Fibroblast of pulmonary artery (primary cell): ENCODE measurements at regions not wholly inside any gene's neighbourhood (a gene's known extent, or its start where the extent isn't known, plus 50 kb on each side); places are given as distances from the start of the nearest gene placed in this dataset.
A peak's percentile ranks its signal among the peaks of the same experiment; 100 is the strongest.

Source experiments
- DNase-seq: peaks from one replicate; pipeline ENCODE4 v3.0.0-alpha.2; 2010; ENCODE audit warnings: low read depth
- H3K4me3 ChIP-seq: replicated peaks from 2 replicates; pipeline ENCODE4 v1.5.1; 2011; ENCODE audit warnings: low read depth, mild to moderate bottlenecking, control low read depth, low read length, moderate library complexity
- CTCF ChIP-seq: IDR thresholded peaks from 2 replicates; pipeline ENCODE4 v1.5.1; 2011; ENCODE audit warnings: mild to moderate bottlenecking, control low read depth, low read length, inconsistent platforms; ENCODE audit errors: missing control alignments

- no peak for TF ChIP-seq CTCF
- no peak for DNase-seq
Observed at GRCh38 chr12:78666584-78666983, 198.0 kb upstream of the SYT1 start.

GRCh38 chr12:78671295-78671694 lies 193.3 kb upstream of the SYT1 start:
- H3K4me3 ChIP-seq = no peak overlapping the region
- peak; percentile 88 for DNase-seq
- no peak for TF ChIP-seq CTCF

More at GRCh38 chr12:78666584-78666983, 198.0 kb upstream of the SYT1 start:
- no peak overlapping the region for H3K4me3 ChIP-seq

GRCh38 chr12:78672033-78672432 lies 192.5 kb upstream of the SYT1 start:
- DNase-seq = no peak
- H3K4me3 ChIP-seq = no peak overlapping the region
- TF ChIP-seq CTCF = no peak

GRCh38 chr12:78674311-78675090 lies 190.1 kb upstream of the SYT1 start:
- no peak overlapping the region for H3K4me3 ChIP-seq
- TF ChIP-seq CTCF = no peak
- peak; percentile 26 for DNase-seq

- DNase-seq = no peak
- H3K4me3 ChIP-seq = no peak overlapping the region
- no peak for TF ChIP-seq CTCF
Observed at GRCh38 chr12:78680596-78680995, 184.0 kb upstream of the SYT1 start.

GRCh38 chr12:78683031-78683430 lies 181.5 kb upstream of the SYT1 start:
- no peak for TF ChIP-seq CTCF
- DNase-seq = peak; percentile 26
- H3K4me3 ChIP-seq = no peak overlapping the region

- no peak overlapping the region for H3K4me3 ChIP-seq
Observed at GRCh38 chr12:78683626-78684025, 180.9 kb upstream of the SYT1 start.

More at GRCh38 chr12:78683626-78684025, 180.9 kb upstream of the SYT1 start:
- no peak for DNase-seq
- TF ChIP-seq CTCF = no peak
